Effector memory CD8-positive, alpha-beta T cell (primary cell): ENCODE measurements at regions not wholly inside any gene's neighbourhood (a gene's known extent, or its start where the extent isn't known, plus 50 kb on each side); places are given as distances from the start of the nearest gene placed in this dataset.

ENCODE experiments used
- ATAC-seq: fragments of 150-1000 bp; cut with Tn5 transposase; replicated peaks from 2 replicates; pipeline ENCODE4 v1.10.0; 2021; ENCODE audit warnings: mild to moderate bottlenecking, moderate library complexity
- DNase-seq, 3 experiments: peaks; one replicate each; pipeline ENCODE4 v3.0.0; 2021
- H3K27ac Mint-ChIP-seq, 2 donors: one replicate each; pipeline ENCODE4 v1.8.0; 2022; ENCODE audit warnings: mild to moderate bottlenecking in 2 of 2, mixed read lengths in 2 of 2, moderate library complexity in 2 of 2
- H3K27me3 Mint-ChIP-seq, 2 donors: one replicate each; pipeline ENCODE4 v1.8.0; 2022; ENCODE audit warnings: mixed read lengths in 2 of 2
- H3K36me3 Mint-ChIP-seq: one replicate; pipeline ENCODE4 v1.8.0; 2022; ENCODE audit warnings: mild to moderate bottlenecking, moderate library complexity, mixed read lengths; ENCODE audit not compliant: insufficient read depth
- H3K4me1 Mint-ChIP-seq, 2 donors: one replicate each; pipeline ENCODE4 v1.8.0; 2022; ENCODE audit warnings: low read depth in 2 of 2, mixed read lengths in 2 of 2
- H3K4me3 Mint-ChIP-seq, 2 donors: one replicate each; pipeline ENCODE4 v1.8.0; 2022; ENCODE audit warnings: mild to moderate bottlenecking in 2 of 2, mixed read lengths in 2 of 2, moderate library complexity in 2 of 2
- H3K9me3 Mint-ChIP-seq, 2 donors: one replicate each; pipeline ENCODE4 v1.8.0; 2022; ENCODE audit warnings: mixed read lengths in 2 of 2

- Mint-ChIP-seq H3K4me1 (peaks cover 0 to 2% of the 10 kb centered on the region in 2 donors), H3K36me3 (no peaks in the 10 kb centered on the region), H3K27me3 (peaks cover 8 to 15% of the 10 kb centered on the region in 2 donors), H3K4me3 (no peak overlapping the region), H3K9me3 (peaks cover 0 to under 1% of the 10 kb centered on the region in 2 donors), H3K27ac (no peak overlapping the region)
- no peak for DNase-seq
- no peak for ATAC-seq
Measured at GRCh38 chr4:72969976-72970375, 99.5 kb downstream of the COX18 start.

- ATAC-seq (peak; percentile 19), DNase-seq (no peak)
- Mint-ChIP-seq H3K4me1 (no peaks in the 10 kb centered on the region), H3K4me3 (no peak overlapping the region), H3K27me3 (peaks cover 3 to 16% of the 10 kb centered on the region in 2 donors), H3K27ac (no peak overlapping the region), H3K36me3 (no peaks in the 10 kb centered on the region), H3K9me3 (peaks cover 8 to 13% of the 10 kb centered on the region in 2 donors)
Measured at GRCh38 chr4:72966652-72967051, 102.9 kb downstream of the COX18 start.

GRCh38 chr4:72959411-72959810 lies 110.1 kb downstream of the COX18 start:
- DNase-seq (no peak), ATAC-seq (no peak)
- Mint-ChIP-seq H3K9me3 (peaks cover 9 to 26% of the 10 kb centered on the region in 2 donors), H3K4me1 (no peaks in the 10 kb centered on the region), H3K27me3 (peaks cover 29 to 30% of the 10 kb centered on the region in 2 donors), H3K27ac (no peak overlapping the region), H3K4me3 (no peak overlapping the region), H3K36me3 (no peaks in the 10 kb centered on the region)

GRCh38 chr4:72954811-72955210 lies 114.7 kb downstream of the COX18 start:
- DNase-seq, result no peak
- Mint-ChIP-seq H3K27me3 (peaks cover 28 to 30% of the 10 kb centered on the region in 2 donors), H3K4me3 (no peak overlapping the region), H3K4me1 (no peaks in the 10 kb centered on the region), H3K27ac (no peak overlapping the region), H3K9me3 (peaks cover 3 to 7% of the 10 kb centered on the region in 2 donors), H3K36me3 (no peaks in the 10 kb centered on the region)
- no peak for ATAC-seq

- no peak for ATAC-seq
- no peak for DNase-seq
Measured at GRCh38 chr4:72953571-72953970, 115.9 kb downstream of the COX18 start.

GRCh38 chr4:72951628-72952027 lies 117.9 kb downstream of the COX18 start:
- H3K4me3 Mint-ChIP-seq, result no peak overlapping the region
- H3K4me1 Mint-ChIP-seq, result no peaks in the 10 kb centered on the region
- peaks cover 16 to 20% of the 10 kb centered on the region in 2 donors for H3K27me3 Mint-ChIP-seq
- H3K27ac Mint-ChIP-seq, result no peak overlapping the region
- ATAC-seq (no peak), DNase-seq (no peak)
- H3K9me3 Mint-ChIP-seq, result peaks cover 0 to 3% of the 10 kb centered on the region in 2 donors
- H3K36me3 Mint-ChIP-seq, result no peaks in the 10 kb centered on the region

More at GRCh38 chr4:72953571-72953970, 115.9 kb downstream of the COX18 start:
- Mint-ChIP-seq H3K27ac (no peak overlapping the region), H3K4me1 (no peaks in the 10 kb centered on the region), H3K4me3 (no peak overlapping the region), H3K36me3 (no peaks in the 10 kb centered on the region), H3K27me3 (peaks cover 19 to 30% of the 10 kb centered on the region in 2 donors), H3K9me3 (peaks cover under 1 to 3% of the 10 kb centered on the region in 2 donors)

GRCh38 chr4:72951147-72951546 lies 118.4 kb downstream of the COX18 start:
- peaks cover 11 to 15% of the 10 kb centered on the region in 2 donors for H3K27me3 Mint-ChIP-seq
- H3K27ac Mint-ChIP-seq, result no peak overlapping the region
- no peak for DNase-seq
- no peaks in the 10 kb centered on the region for H3K36me3 Mint-ChIP-seq
- ATAC-seq, result no peak
- no peaks in the 10 kb centered on the region for H3K4me1 Mint-ChIP-seq
- H3K9me3 Mint-ChIP-seq, result peaks cover 0 to 3% of the 10 kb centered on the region in 2 donors
- H3K4me3 Mint-ChIP-seq, result no peak overlapping the region

- no peaks in the 10 kb centered on the region for H3K9me3 Mint-ChIP-seq
- H3K27me3 Mint-ChIP-seq, result peaks cover 6 to 8% of the 10 kb centered on the region in 2 donors
- DNase-seq, result no peak
- H3K4me1 Mint-ChIP-seq, result no peaks in the 10 kb centered on the region
- no peak for ATAC-seq
- no peaks in the 10 kb centered on the region for H3K36me3 Mint-ChIP-seq
- H3K27ac Mint-ChIP-seq, result no peak overlapping the region
- no peak overlapping the region for H3K4me3 Mint-ChIP-seq
Measured at GRCh38 chr4:72948080-72948479, 121.4 kb downstream of the COX18 start.

- Mint-ChIP-seq H3K27me3 (no peaks in the 10 kb centered on the region), H3K27ac (no peak overlapping the region), H3K9me3 (no peaks in the 10 kb centered on the region), H3K4me1 (no peaks in the 10 kb centered on the region), H3K4me3 (no peak overlapping the region), H3K36me3 (no peaks in the 10 kb centered on the region)
- ATAC-seq, result no peak
- DNase-seq, result no peak
Measured at GRCh38 chr4:72945719-72946336, 123.7 kb downstream of the COX18 start.

GRCh38 chr4:72942565-72942964 lies 127.0 kb downstream of the COX18 start:
- H3K4me3 Mint-ChIP-seq, result no peak overlapping the region
- H3K27ac Mint-ChIP-seq, result no peak overlapping the region

GRCh38 chr4:72938516-72938915 lies 131.0 kb downstream of the COX18 start:
- Mint-ChIP-seq H3K4me1 (no peaks in the 10 kb centered on the region), H3K27me3 (peaks cover 11 to 14% of the 10 kb centered on the region in 2 donors)

More at GRCh38 chr4:72942565-72942964, 127.0 kb downstream of the COX18 start:
- no peak for ATAC-seq
- DNase-seq, result no peak
- H3K27me3 Mint-ChIP-seq, result no peaks in the 10 kb centered on the region
- H3K4me1 Mint-ChIP-seq, result no peaks in the 10 kb centered on the region
- H3K9me3 Mint-ChIP-seq, result no peaks in the 10 kb centered on the region
- H3K36me3 Mint-ChIP-seq, result no peaks in the 10 kb centered on the region

GRCh38 chr4:72935462-72935861 lies 134.1 kb downstream of the COX18 start:
- Mint-ChIP-seq H3K36me3 (no peaks in the 10 kb centered on the region), H3K27ac (no peak overlapping the region), H3K27me3 (peaks cover 12 to 22% of the 10 kb centered on the region in 2 donors), H3K9me3 (no peaks in the 10 kb centered on the region), H3K4me3 (no peak overlapping the region), H3K4me1 (no peaks in the 10 kb centered on the region)
- no peak for ATAC-seq
- DNase-seq, result no peak

More at GRCh38 chr4:72938516-72938915, 131.0 kb downstream of the COX18 start:
- no peaks in the 10 kb centered on the region for H3K9me3 Mint-ChIP-seq
- no peak overlapping the region for H3K4me3 Mint-ChIP-seq
- no peak for ATAC-seq
- no peaks in the 10 kb centered on the region for H3K36me3 Mint-ChIP-seq
- no peak for DNase-seq
- H3K27ac Mint-ChIP-seq, result no peak overlapping the region

GRCh38 chr4:72933029-72933428 lies 136.5 kb downstream of the COX18 start:
- Mint-ChIP-seq H3K4me1 (no peaks in the 10 kb centered on the region), H3K27me3 (peaks cover 12 to 22% of the 10 kb centered on the region in 2 donors), H3K27ac (no peak overlapping the region), H3K9me3 (no peaks in the 10 kb centered on the region), H3K4me3 (no peak overlapping the region), H3K36me3 (no peaks in the 10 kb centered on the region)
- ATAC-seq (no peak), DNase-seq (no peak)

GRCh38 chr4:72931346-72931745 lies 138.2 kb downstream of the COX18 start:
- no peaks in the 10 kb centered on the region for H3K9me3 Mint-ChIP-seq
- peaks cover 12 to 22% of the 10 kb centered on the region in 2 donors for H3K27me3 Mint-ChIP-seq
- H3K36me3 Mint-ChIP-seq, result no peaks in the 10 kb centered on the region
- H3K27ac Mint-ChIP-seq, result no peak overlapping the region
- no peak for DNase-seq
- ATAC-seq, result no peak
- H3K4me1 Mint-ChIP-seq, result no peaks in the 10 kb centered on the region
- H3K4me3 Mint-ChIP-seq, result no peak overlapping the region
